Fibroblast of lung (primary cell): ENCODE measurements at regions not wholly inside any gene's neighbourhood (a gene's known extent, or its start where the extent isn't known, plus 50 kb on each side); places are given as distances from the start of the nearest gene placed in this dataset.

Source experiments
- DNase-seq, 2 donors: peaks; one replicate each; pipeline versions ENCODE4 v3.0.0 to v3.0.0-alpha.2; 2010; ENCODE audit warnings: low read depth in 2 of 2
- H2AFZ ChIP-seq: 2 replicates; pipeline ENCODE4 v1.5.1; 2012; ENCODE audit warnings: low read length, control low read depth, inconsistent platforms
- H3K27ac ChIP-seq: 2 replicates; pipeline ENCODE4 v1.5.1; 2011; ENCODE audit warnings: low read length, control low read depth; ENCODE audit not compliant: insufficient read depth
- H3K27me3 ChIP-seq: 2 replicates; pipeline ENCODE4 v1.5.1; 2011; ENCODE audit warnings: mild to moderate bottlenecking, low read length; ENCODE audit not compliant: control insufficient read depth, insufficient read depth
- H3K36me3 ChIP-seq: 2 replicates; pipeline ENCODE4 v1.5.1; 2011; ENCODE audit warnings: low read length; ENCODE audit not compliant: control insufficient read depth, insufficient read depth
- H3K4me1 ChIP-seq: 2 replicates; pipeline ENCODE4 v1.5.1; 2011; ENCODE audit warnings: low read length; ENCODE audit not compliant: control insufficient read depth, insufficient read depth; ENCODE audit errors: extremely low read depth
- H3K4me2 ChIP-seq: 2 replicates; pipeline ENCODE4 v1.5.1; 2011; ENCODE audit warnings: low read length, control low read depth; ENCODE audit not compliant: insufficient read depth; ENCODE audit errors: extremely low read depth
- H3K4me3 ChIP-seq, 4 experiments: fragments of 200-600 bp in 1 of 4; sonication (generic) in 1 of 4; replicated peaks in 1 of 4; 2 replicates each; pipeline ENCODE4 v1.5.1; 2011 to 2016; ENCODE audit warnings: low read length in 4 of 4, low read depth in 3 of 4, mild to moderate bottlenecking in 3 of 4, control low read depth in 2 of 4, inconsistent platforms in 1 of 4, mixed read lengths in 1 of 4; ENCODE audit not compliant: insufficient read depth in 1 of 4; ENCODE audit errors: control extremely low read depth in 1 of 4
- H3K79me2 ChIP-seq: 2 replicates; pipeline ENCODE4 v1.5.1; 2012; ENCODE audit warnings: mild to moderate bottlenecking, low read length, inconsistent platforms; ENCODE audit not compliant: control insufficient read depth, insufficient read depth
- H3K9ac ChIP-seq: 2 replicates; pipeline ENCODE4 v1.5.1; 2011; ENCODE audit warnings: mild to moderate bottlenecking, low read length, control low read depth; ENCODE audit not compliant: insufficient read depth
- H3K9me3 ChIP-seq: 2 replicates; pipeline ENCODE4 v1.5.1; 2012; ENCODE audit warnings: low read depth, low read length; ENCODE audit not compliant: control insufficient read depth, insufficient read depth
- H4K20me1 ChIP-seq: 2 replicates; pipeline ENCODE4 v1.5.1; 2011; ENCODE audit warnings: low read length; ENCODE audit not compliant: control insufficient read depth, insufficient read depth; ENCODE audit errors: extremely low read depth
- EZH2 ChIP-seq: IDR thresholded peaks from 2 replicates; pipeline ENCODE4 v1.5.1; 2012; ENCODE audit warnings: low read length, control low read depth, mild to moderate bottlenecking; ENCODE audit errors: missing control alignments
- TF ChIP-seq, protein P1 (sequence below), 2 donors: IDR thresholded peaks in 1 of 2; conservative IDR thresholded peaks in 1 of 2; 1 replicate in 1 of 2; 2 replicates in 1 of 2; pipeline ENCODE4 v1.5.1; 2011 to 2012; ENCODE audit warnings: low read length in 2 of 2, control low read depth in 1 of 2, inconsistent platforms in 1 of 2, low read depth in 1 of 2, mild to moderate bottlenecking in 1 of 2

DNA sequence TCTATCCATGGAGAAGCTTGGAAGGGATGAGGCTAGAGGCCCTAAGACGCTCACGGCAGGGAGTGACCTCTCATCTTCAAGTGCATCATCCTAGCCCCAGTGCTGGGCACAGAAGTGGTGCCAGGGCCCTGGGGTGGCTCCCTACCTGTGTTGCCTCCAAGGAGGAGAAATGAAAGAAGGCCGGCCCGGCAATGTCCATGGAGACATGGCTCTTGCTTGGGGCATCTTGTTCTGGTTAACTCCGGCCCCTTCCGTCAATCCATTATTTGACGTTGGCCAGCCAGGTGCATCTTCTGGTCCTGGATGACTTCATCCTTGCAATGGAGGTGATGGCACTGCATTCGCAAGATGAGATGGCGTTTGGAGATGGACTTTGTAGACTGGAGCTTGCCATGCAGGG is 83.2 kb upstream of the ALDH1L1 start:
- no peak for DNase-seq
- TF ChIP-seq, protein P1, sequence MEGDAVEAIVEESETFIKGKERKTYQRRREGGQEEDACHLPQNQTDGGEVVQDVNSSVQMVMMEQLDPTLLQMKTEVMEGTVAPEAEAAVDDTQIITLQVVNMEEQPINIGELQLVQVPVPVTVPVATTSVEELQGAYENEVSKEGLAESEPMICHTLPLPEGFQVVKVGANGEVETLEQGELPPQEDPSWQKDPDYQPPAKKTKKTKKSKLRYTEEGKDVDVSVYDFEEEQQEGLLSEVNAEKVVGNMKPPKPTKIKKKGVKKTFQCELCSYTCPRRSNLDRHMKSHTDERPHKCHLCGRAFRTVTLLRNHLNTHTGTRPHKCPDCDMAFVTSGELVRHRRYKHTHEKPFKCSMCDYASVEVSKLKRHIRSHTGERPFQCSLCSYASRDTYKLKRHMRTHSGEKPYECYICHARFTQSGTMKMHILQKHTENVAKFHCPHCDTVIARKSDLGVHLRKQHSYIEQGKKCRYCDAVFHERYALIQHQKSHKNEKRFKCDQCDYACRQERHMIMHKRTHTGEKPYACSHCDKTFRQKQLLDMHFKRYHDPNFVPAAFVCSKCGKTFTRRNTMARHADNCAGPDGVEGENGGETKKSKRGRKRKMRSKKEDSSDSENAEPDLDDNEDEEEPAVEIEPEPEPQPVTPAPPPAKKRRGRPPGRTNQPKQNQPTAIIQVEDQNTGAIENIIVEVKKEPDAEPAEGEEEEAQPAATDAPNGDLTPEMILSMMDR (conservative IDR thresholded peaks at IDR 0.05 in 1 of 2, IDR thresholded peaks at IDR 0.05 in 1 of 2; ENCODE audit: low read depth in 1 of 2, low read length in 2 of 2), result no peak
- no peak for TF ChIP-seq EZH2
- H3K4me1 ChIP-seq, result peaks cover 8% of the 10 kb centered on the region
- H3K9ac ChIP-seq, result no peak overlapping the region
- no peaks in the 10 kb centered on the region for H3K79me2 ChIP-seq
- no peaks in the 10 kb centered on the region for H4K20me1 ChIP-seq
- no peaks in the 10 kb centered on the region for H3K27me3 ChIP-seq
- H3K4me3 ChIP-seq, result no peak overlapping the region
- H3K4me2 ChIP-seq, result no peak overlapping the region
- no peaks in the 10 kb centered on the region for H3K9me3 ChIP-seq
- H2AFZ ChIP-seq, result no peak overlapping the region
- H3K27ac ChIP-seq, result no peak overlapping the region
- no peaks in the 10 kb centered on the region for H3K36me3 ChIP-seq

DNA sequence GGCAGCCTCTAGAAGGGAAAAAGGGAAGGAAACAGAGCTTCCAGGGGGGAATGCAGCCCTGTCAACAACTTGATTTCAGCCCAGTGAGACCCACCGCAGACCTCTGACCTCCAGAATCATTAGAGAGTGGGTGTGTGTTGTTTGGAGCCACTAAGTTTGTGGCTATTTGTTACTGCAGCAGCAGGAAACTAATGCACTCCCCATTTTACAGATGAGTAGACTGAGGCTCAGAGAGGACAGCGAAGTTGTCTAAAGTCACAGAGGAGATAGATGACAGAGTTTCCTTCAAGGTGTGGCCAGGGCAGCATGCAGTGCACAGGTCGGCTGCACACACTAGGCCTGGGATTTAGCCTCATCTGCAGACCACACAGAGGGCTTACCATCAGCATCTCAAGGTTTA is 81.8 kb upstream of the ALDH1L1 start:
- no peak overlapping the region for H3K9ac ChIP-seq

GRCh38 chr3:126261037-126261436 is 80.7 kb upstream of the ALDH1L1 start:
- no peaks in the 10 kb centered on the region for H4K20me1 ChIP-seq
- H3K9me3 ChIP-seq, result no peaks in the 10 kb centered on the region
- peak; percentile 17 to 93 for DNase-seq
- no peak overlapping the region for H3K4me2 ChIP-seq
- H3K27ac ChIP-seq, result no peak overlapping the region
- no peak overlapping the region for H3K4me3 ChIP-seq
- TF ChIP-seq, protein P1 (conservative IDR thresholded peaks at IDR 0.05 in 1 of 2, IDR thresholded peaks at IDR 0.05 in 1 of 2; ENCODE audit: low read depth in 1 of 2, low read length in 2 of 2), result peak in 1 of 2 donors; percentile 15
- no peak for TF ChIP-seq EZH2
- H3K9ac ChIP-seq, result no peak overlapping the region
- no peaks in the 10 kb centered on the region for H3K4me1 ChIP-seq
- no peaks in the 10 kb centered on the region for H3K79me2 ChIP-seq
- H2AFZ ChIP-seq, result no peak overlapping the region
- H3K27me3 ChIP-seq, result no peaks in the 10 kb centered on the region
- H3K36me3 ChIP-seq, result no peaks in the 10 kb centered on the region

More for the DNA sequence above, 81.8 kb upstream of the ALDH1L1 start:
- Histone ChIP-seq H3K4me1 (peaks cover 8% of the 10 kb centered on the region), H3K4me3 (no peak overlapping the region), H3K36me3 (no peaks in the 10 kb centered on the region), H3K27me3 (no peaks in the 10 kb centered on the region), H3K27ac (no peak overlapping the region), H3K79me2 (no peaks in the 10 kb centered on the region), H4K20me1 (no peaks in the 10 kb centered on the region), H2AFZ (no peak overlapping the region), H3K9me3 (no peaks in the 10 kb centered on the region), H3K4me2 (no peak overlapping the region)
- DNase-seq, result no peak
- TF ChIP-seq EZH2, result no peak
- TF ChIP-seq, protein P1 (conservative IDR thresholded peaks at IDR 0.05 in 1 of 2, IDR thresholded peaks at IDR 0.05 in 1 of 2; ENCODE audit: low read depth in 1 of 2, low read length in 2 of 2), result no peak
